ENCODE measurements at regions not wholly inside any gene's neighbourhood (a gene's known extent, or its start where the extent isn't known, plus 50 kb on each side); places are given as distances from the start of the nearest gene placed in this dataset.

GRCh38 chr3:6542795-6543194 lies 318.1 kb upstream of the GRM7 start:
- TF ChIP-seq CTCF (conservative IDR thresholded peaks at IDR 0.05; ENCODE audit: low read length) (no peak), EZH2phosphoT487 (IDR thresholded peaks at IDR 0.05; ENCODE audit: borderline replicate concordance, low read depth, low read length) (no peak)

All from OCI-LY7 (cell line).